SK-N-SH (cell line): ENCODE measurements at regions not wholly inside any gene's neighbourhood (a gene's known extent, or its start where the extent isn't known, plus 50 kb on each side); places are given as distances from the start of the nearest gene placed in this dataset.

Experiments used
- CTCF ChIA-PET: fragments of 300-600, 350-600 bp; formaldehyde crosslinking; extraction: SDS; loops from one replicate; lab custom pipeline; 2021; lab: Yijun Ruan, JAX
- POLR2A ChIA-PET: fragments of 350-600 bp; sonication (Branson Sonifier 250); formaldehyde crosslinking; extraction: SDS; loops from one replicate; lab custom pipeline; 2020; ENCODE audit warnings: antibody characterized with exemption, inconsistent platforms; lab: Yijun Ruan, JAX
- DNase-seq: peaks from one replicate; pipeline ENCODE4 v3.0.0; 2012
- H2AFZ ChIP-seq: fragments of 200-600 bp; sonication (generic); 2 replicates; pipeline ENCODE4 v1.8.1; 2016; ENCODE audit warnings: antibody characterized with exemption, mild to moderate bottlenecking, low read depth
- H3F3A ChIP-seq: fragments of 200-600 bp; sonication (generic); replicated peaks from 2 replicates; pipeline ENCODE3; 2016; ENCODE audit warnings: antibody characterized with exemption, mild to moderate bottlenecking; ENCODE audit not compliant: insufficient read depth
- H3K27ac ChIP-seq, 2 experiments: fragments of 200-500 bp in 1 of 2; fragments of 200-600 bp in 1 of 2; sonication (Bioruptor generic) in 1 of 2; sonication (generic), shearing (Covaris generic) in 1 of 2; 2 replicates each; pipeline versions ENCODE4 v1.5.1 to v1.6.1; 2014 to 2016; ENCODE audit warnings: low read depth in 2 of 2, inconsistent platforms in 1 of 2, low read length in 1 of 2, mild to moderate bottlenecking in 1 of 2, mixed read lengths in 1 of 2
- H3K27me3 ChIP-seq: fragments of 200-600 bp; sonication (generic), shearing (Covaris generic); 2 replicates; pipeline ENCODE4 v1.6.1; 2016; ENCODE audit warnings: mixed run types; ENCODE audit not compliant: insufficient read depth
- H3K36me3 ChIP-seq, 2 experiments: fragments of 200-500 bp in 1 of 2; fragments of 200-600 bp in 1 of 2; sonication (Bioruptor generic) in 1 of 2; sonication (generic) in 1 of 2; replicated peaks in 1 of 2; 2 replicates each; pipeline versions ENCODE3 to v1.5.1; 2014 to 2016; ENCODE audit warnings: low read length in 1 of 2, mild to moderate bottlenecking in 1 of 2; ENCODE audit not compliant: insufficient read depth in 2 of 2, control insufficient read depth in 1 of 2
- H3K4me1 ChIP-seq, 2 experiments: fragments of 200-500 bp in 1 of 2; fragments of 200-600 bp in 1 of 2; sonication (Bioruptor generic) in 1 of 2; sonication (generic), shearing (Covaris generic) in 1 of 2; 2 replicates each; pipeline versions ENCODE4 v1.5.1 to v1.6.1; 2014 to 2016; ENCODE audit warnings: low read depth in 1 of 2, low read length in 1 of 2, mixed run types in 1 of 2; ENCODE audit not compliant: insufficient read depth in 2 of 2, control insufficient read depth in 1 of 2
- H3K4me2 ChIP-seq: fragments of 200-600 bp; sonication (generic), shearing (Covaris generic); 2 replicates; pipeline ENCODE4 v1.6.1; 2017; ENCODE audit warnings: mixed run types
- H3K4me3 ChIP-seq, 2 experiments: fragments of 200-500 bp in 1 of 2; fragments of 200-600 bp in 1 of 2; sonication (Bioruptor generic) in 1 of 2; sonication (generic), shearing (Covaris generic) in 1 of 2; 2 replicates each; pipeline versions ENCODE4 v1.5.1 to v1.8.1; 2014 to 2016; ENCODE audit warnings: low read depth in 2 of 2, inconsistent platforms in 1 of 2, low read length in 1 of 2, mild to moderate bottlenecking in 1 of 2, mixed read lengths in 1 of 2, moderate library complexity in 1 of 2
- H3K79me2 ChIP-seq: fragments of 200-600 bp; sonication (generic); 2 replicates; pipeline ENCODE4 v1.8.1; 2017; ENCODE audit warnings: mild to moderate bottlenecking; ENCODE audit not compliant: insufficient read depth
- H3K9ac ChIP-seq: fragments of 200-600 bp; sonication (generic); 2 replicates; pipeline ENCODE4 v1.6.1; 2017; ENCODE audit warnings: mixed run types
- H3K9me2 ChIP-seq: fragments of 200-600 bp; sonication (generic); 2 replicates; pipeline ENCODE4 v1.6.1; 2017; ENCODE audit warnings: mixed run types
- H3K9me3 ChIP-seq: fragments of 200-600 bp; sonication (generic); 2 replicates; pipeline ENCODE4 v1.6.1; 2017; ENCODE audit warnings: mixed run types, mild to moderate bottlenecking, moderate library complexity
- H4K20me1 ChIP-seq: fragments of 200-600 bp; sonication (generic); 2 replicates; pipeline ENCODE4 v1.6.1; 2017; ENCODE audit warnings: mild to moderate bottlenecking, mixed run types; ENCODE audit not compliant: insufficient read depth
- CHD2 ChIP-seq: fragments of 150-350 bp; IDR thresholded peaks from 2 replicates; pipeline ENCODE4 v1.6.1; 2018; ENCODE audit warnings: low read length; ENCODE audit not compliant: partially characterized antibody
- CTCF ChIP-seq: fragments of 200-600 bp; sonication (generic); IDR thresholded peaks from 2 replicates; pipeline ENCODE4 v1.6.1; 2017; ENCODE audit warnings: antibody characterized with exemption, mild to moderate bottlenecking, moderate library complexity
- EZH2phosphoT487 ChIP-seq: fragments of 200-600 bp; sonication (generic); IDR thresholded peaks from 2 replicates; pipeline ENCODE4 v1.6.1; 2017; ENCODE audit warnings: low read depth, mixed run types, mild to moderate bottlenecking, antibody characterized with exemption, moderate library complexity, borderline replicate concordance
- FOXJ3 ChIP-seq: sonication (generic); formaldehyde crosslinking; IDR thresholded peaks from 2 replicates; pipeline ENCODE4 v1.5.1; 2020; ENCODE audit warnings: mild to moderate bottlenecking, missing genetic modification reagents
- FOXM1 ChIP-seq: IDR thresholded peaks from 2 replicates; pipeline ENCODE4 v1.4.0; 2012; ENCODE audit warnings: low read depth, mild to moderate bottlenecking
- GABPA ChIP-seq: IDR thresholded peaks from 2 replicates; pipeline ENCODE4 v1.4.0; 2012; ENCODE audit warnings: low read depth, mild to moderate bottlenecking
- MXI1 ChIP-seq: IDR thresholded peaks from 2 replicates; pipeline ENCODE4 v1.6.1; 2012; ENCODE audit warnings: mild to moderate bottlenecking, low read depth, low read length, improper control_type of control experiment
- NFIC ChIP-seq: IDR thresholded peaks from 2 replicates; pipeline ENCODE4 v1.4.0; 2012; ENCODE audit warnings: borderline replicate concordance
- REST ChIP-seq: IDR thresholded peaks from 2 replicates; pipeline ENCODE4 v1.6.1; 2012; ENCODE audit warnings: mild to moderate bottlenecking, low read depth, low read length, moderate library complexity
- RFX5 ChIP-seq: IDR thresholded peaks from 2 replicates; pipeline ENCODE4 v1.6.1; 2012; ENCODE audit warnings: mild to moderate bottlenecking, improper control_type of control experiment, low read length
- SMC3 ChIP-seq: IDR thresholded peaks from 2 replicates; pipeline ENCODE4 v1.6.1; 2012; ENCODE audit warnings: low read depth, low read length, improper control_type of control experiment
- WGBS: methylation state at CpG from one replicate; pipeline ENCODE4 v1.1.6; 2017; ENCODE audit warnings: low lambda C conversion rate; 5-methylcytosine and 5-hydroxymethylcytosine counted together

GRCh38 chr3:28933337-28933736, 347.5 kb upstream of the RBMS3 start:
- no peak overlapping the region for H3K4me3 ChIP-seq
- no peak overlapping the region for H3K27ac ChIP-seq
- POLR2A ChIA-PET, result no interaction called here
- no peaks in the 10 kb centered on the region for H3K27me3 ChIP-seq
- H3K9me3 ChIP-seq, result no peaks in the 10 kb centered on the region
- no peak overlapping the region for H2AFZ ChIP-seq
- TF ChIP-seq SMC3 (no peak), EZH2phosphoT487 (no peak), CTCF (no peak), REST (no peak), RFX5 (no peak), FOXM1 (no peak), CHD2 (no peak), FOXJ3 (CRISPR knock-in tag) (no peak)
- DNase-seq, result no peak
- H3K9ac ChIP-seq, result no peak overlapping the region
- H4K20me1 ChIP-seq, result no peaks in the 10 kb centered on the region
- H3F3A ChIP-seq, result no peaks in the 10 kb centered on the region
- no peak overlapping the region for H3K4me2 ChIP-seq
- H3K36me3 ChIP-seq, result no peaks in the 10 kb centered on the region
- no peaks in the 10 kb centered on the region for H3K4me1 ChIP-seq
- CTCF ChIA-PET, result no interaction called here
- H3K9me2 ChIP-seq, result no peaks in the 10 kb centered on the region
- WGBS, result 58% methylated on average over 4 of the region's 4 CpGs
- H3K79me2 ChIP-seq, result no peaks in the 10 kb centered on the region

- no peaks in the 10 kb centered on the region for H3K9me2 ChIP-seq
- no peaks in the 10 kb centered on the region for H4K20me1 ChIP-seq
- H3K36me3 ChIP-seq, result no peaks in the 10 kb centered on the region
- ChIA-PET CTCF (interaction anchor here (1.1 kb wide), 1 partner anchor 18 kb away, joined by 3 read pairs; no protein-coding TSS in a partner anchor), POLR2A (no interaction called here)
- no peak overlapping the region for H3K27ac ChIP-seq
- H3K79me2 ChIP-seq, result no peaks in the 10 kb centered on the region
- no peak for TF ChIP-seq EZH2phosphoT487
- TF ChIP-seq REST, result no peak
- no peak for TF ChIP-seq GABPA
- no peak for TF ChIP-seq NFIC
- TF ChIP-seq MXI1, result no peak
- H3K9me3 ChIP-seq, result no peaks in the 10 kb centered on the region
- WGBS, result 67% methylated on average over 3 of the region's 3 CpGs
- no peak overlapping the region for H2AFZ ChIP-seq
- no peak overlapping the region for H3K4me2 ChIP-seq
- H3K4me1 ChIP-seq, result no peaks in the 10 kb centered on the region
- no peaks in the 10 kb centered on the region for H3F3A ChIP-seq
- no peak overlapping the region for H3K4me3 ChIP-seq
- no peak for DNase-seq
- H3K9ac ChIP-seq, result no peak overlapping the region
- H3K27me3 ChIP-seq, result no peaks in the 10 kb centered on the region
These were observed 346.6 kb upstream of the RBMS3 start for GRCh38 chr3:28934126-28934813.
